ENCODE measurements at regions not wholly inside any gene's neighbourhood (a gene's known extent, or its start where the extent isn't known, plus 50 kb on each side); places are given as distances from the start of the nearest gene placed in this dataset.

- TF ChIP-seq CTCF (IDR thresholded peaks at IDR 0.05), result no peak
- no peak for TF ChIP-seq POLR2A (IDR thresholded peaks at IDR 0.05)
Observed at GRCh38 chr11:33454264-33454663, 197.1 kb downstream of the HIPK3 start.

All from testis (tissue), 2 donors.